SK-N-SH (cell line): ENCODE measurements at regions not wholly inside any gene's neighbourhood (a gene's known extent, or its start where the extent isn't known, plus 50 kb on each side); places are given as distances from the start of the nearest gene placed in this dataset.

Source experiments
- CTCF ChIA-PET: fragments of 300-600, 350-600 bp; formaldehyde crosslinking; extraction: SDS; loops from one replicate; lab custom pipeline; 2021; lab: Yijun Ruan, JAX
- POLR2A ChIA-PET: fragments of 350-600 bp; sonication (Branson Sonifier 250); formaldehyde crosslinking; extraction: SDS; loops from one replicate; lab custom pipeline; 2020; ENCODE audit warnings: antibody characterized with exemption, inconsistent platforms; lab: Yijun Ruan, JAX
- DNase-seq: peaks from one replicate; pipeline ENCODE4 v3.0.0; 2012
- H2AFZ ChIP-seq: fragments of 200-600 bp; sonication (generic); 2 replicates; pipeline ENCODE4 v1.8.1; 2016; ENCODE audit warnings: antibody characterized with exemption, mild to moderate bottlenecking, low read depth
- H3F3A ChIP-seq: fragments of 200-600 bp; sonication (generic); replicated peaks from 2 replicates; pipeline ENCODE3; 2016; ENCODE audit warnings: antibody characterized with exemption, mild to moderate bottlenecking; ENCODE audit not compliant: insufficient read depth
- H3K27ac ChIP-seq, 2 experiments: fragments of 200-500 bp in 1 of 2; fragments of 200-600 bp in 1 of 2; sonication (Bioruptor generic) in 1 of 2; sonication (generic), shearing (Covaris generic) in 1 of 2; 2 replicates each; pipeline versions ENCODE4 v1.5.1 to v1.6.1; 2014 to 2016; ENCODE audit warnings: low read depth in 2 of 2, inconsistent platforms in 1 of 2, low read length in 1 of 2, mild to moderate bottlenecking in 1 of 2, mixed read lengths in 1 of 2
- H3K27me3 ChIP-seq: fragments of 200-600 bp; sonication (generic), shearing (Covaris generic); 2 replicates; pipeline ENCODE4 v1.6.1; 2016; ENCODE audit warnings: mixed run types; ENCODE audit not compliant: insufficient read depth
- H3K36me3 ChIP-seq, 2 experiments: fragments of 200-500 bp in 1 of 2; fragments of 200-600 bp in 1 of 2; sonication (Bioruptor generic) in 1 of 2; sonication (generic) in 1 of 2; replicated peaks in 1 of 2; 2 replicates each; pipeline versions ENCODE3 to v1.5.1; 2014 to 2016; ENCODE audit warnings: low read length in 1 of 2, mild to moderate bottlenecking in 1 of 2; ENCODE audit not compliant: insufficient read depth in 2 of 2, control insufficient read depth in 1 of 2
- H3K4me1 ChIP-seq, 2 experiments: fragments of 200-500 bp in 1 of 2; fragments of 200-600 bp in 1 of 2; sonication (Bioruptor generic) in 1 of 2; sonication (generic), shearing (Covaris generic) in 1 of 2; 2 replicates each; pipeline versions ENCODE4 v1.5.1 to v1.6.1; 2014 to 2016; ENCODE audit warnings: low read depth in 1 of 2, low read length in 1 of 2, mixed run types in 1 of 2; ENCODE audit not compliant: insufficient read depth in 2 of 2, control insufficient read depth in 1 of 2
- H3K4me2 ChIP-seq: fragments of 200-600 bp; sonication (generic), shearing (Covaris generic); 2 replicates; pipeline ENCODE4 v1.6.1; 2017; ENCODE audit warnings: mixed run types
- H3K4me3 ChIP-seq, 2 experiments: fragments of 200-500 bp in 1 of 2; fragments of 200-600 bp in 1 of 2; sonication (Bioruptor generic) in 1 of 2; sonication (generic), shearing (Covaris generic) in 1 of 2; 2 replicates each; pipeline versions ENCODE4 v1.5.1 to v1.8.1; 2014 to 2016; ENCODE audit warnings: low read depth in 2 of 2, inconsistent platforms in 1 of 2, low read length in 1 of 2, mild to moderate bottlenecking in 1 of 2, mixed read lengths in 1 of 2, moderate library complexity in 1 of 2
- H3K79me2 ChIP-seq: fragments of 200-600 bp; sonication (generic); 2 replicates; pipeline ENCODE4 v1.8.1; 2017; ENCODE audit warnings: mild to moderate bottlenecking; ENCODE audit not compliant: insufficient read depth
- H3K9ac ChIP-seq: fragments of 200-600 bp; sonication (generic); 2 replicates; pipeline ENCODE4 v1.6.1; 2017; ENCODE audit warnings: mixed run types
- H3K9me2 ChIP-seq: fragments of 200-600 bp; sonication (generic); 2 replicates; pipeline ENCODE4 v1.6.1; 2017; ENCODE audit warnings: mixed run types
- H3K9me3 ChIP-seq: fragments of 200-600 bp; sonication (generic); 2 replicates; pipeline ENCODE4 v1.6.1; 2017; ENCODE audit warnings: mixed run types, mild to moderate bottlenecking, moderate library complexity
- H4K20me1 ChIP-seq: fragments of 200-600 bp; sonication (generic); 2 replicates; pipeline ENCODE4 v1.6.1; 2017; ENCODE audit warnings: mild to moderate bottlenecking, mixed run types; ENCODE audit not compliant: insufficient read depth
- CHD2 ChIP-seq: fragments of 150-350 bp; IDR thresholded peaks from 2 replicates; pipeline ENCODE4 v1.6.1; 2018; ENCODE audit warnings: low read length; ENCODE audit not compliant: partially characterized antibody
- EP300 ChIP-seq, 2 experiments: IDR thresholded peaks; 2 replicates each; pipeline versions ENCODE4 v1.4.0 to v1.6.1; 2012; ENCODE audit warnings: borderline replicate concordance in 1 of 2, low read depth in 1 of 2, low read length in 1 of 2
- GABPA ChIP-seq: IDR thresholded peaks from 2 replicates; pipeline ENCODE4 v1.4.0; 2012; ENCODE audit warnings: low read depth, mild to moderate bottlenecking
- JUND ChIP-seq: IDR thresholded peaks from 2 replicates; pipeline ENCODE4 v1.4.0; 2012
- NFIC ChIP-seq: IDR thresholded peaks from 2 replicates; pipeline ENCODE4 v1.4.0; 2012; ENCODE audit warnings: borderline replicate concordance
- POLR2AphosphoS5 ChIP-seq: IDR thresholded peaks from 2 replicates; pipeline ENCODE4 v1.6.1; 2012; ENCODE audit warnings: low read depth, low read length
- RAD21 ChIP-seq: IDR thresholded peaks from 2 replicates; pipeline ENCODE4 v1.6.1; 2012; ENCODE audit warnings: mild to moderate bottlenecking, low read length
- RCOR1 ChIP-seq: fragments of 150-350 bp; IDR thresholded peaks from 2 replicates; pipeline ENCODE4 v1.6.1; 2017; ENCODE audit warnings: antibody characterized with exemption, low read length
- RFX5 ChIP-seq: IDR thresholded peaks from 2 replicates; pipeline ENCODE4 v1.6.1; 2012; ENCODE audit warnings: mild to moderate bottlenecking, improper control_type of control experiment, low read length
- SIN3A ChIP-seq: IDR thresholded peaks from 2 replicates; pipeline ENCODE4 v1.6.1; 2012; ENCODE audit warnings: low read depth, mild to moderate bottlenecking, low read length, moderate library complexity, borderline replicate concordance
- TCF12 ChIP-seq: IDR thresholded peaks from 2 replicates; pipeline ENCODE4 v1.4.0; 2012
- WGBS: methylation state at CpG from one replicate; pipeline ENCODE4 v1.1.6; 2017; ENCODE audit warnings: low lambda C conversion rate; 5-methylcytosine and 5-hydroxymethylcytosine counted together
- TF ChIP-seq, protein P1 (sequence below): fragments of 150-350 bp; IDR thresholded peaks from 2 replicates; pipeline ENCODE4 v1.6.1; 2017; ENCODE audit warnings: antibody characterized with exemption, low read length, low read depth, borderline replicate concordance
- TF ChIP-seq, protein P2 (sequence below): IDR thresholded peaks from 2 replicates; pipeline ENCODE4 v1.4.0; 2012; ENCODE audit warnings: low read depth, borderline replicate concordance

GRCh38 chr2:19232312-19232711 lies 126.1 kb downstream of the OSR1 start:
- no peak overlapping the region for H3K9ac ChIP-seq
- no peaks in the 10 kb centered on the region for H3K27me3 ChIP-seq
- no peaks in the 10 kb centered on the region for H4K20me1 ChIP-seq
- DNase-seq: no peak
- no peaks in the 10 kb centered on the region for H3F3A ChIP-seq
- no peaks in the 10 kb centered on the region for H3K79me2 ChIP-seq
- H3K4me2 ChIP-seq: no peak overlapping the region
- CTCF ChIA-PET: interaction anchor here (1.7 kb wide), 1 partner anchor 9 kb away, joined by 4 read pairs; no protein-coding TSS in a partner anchor
- H3K27ac ChIP-seq: no peak overlapping the region
- H3K9me2 ChIP-seq: no peaks in the 10 kb centered on the region
- TF ChIP-seq NFIC (no peak), RFX5 (no peak), EP300 (IDR thresholded peaks at IDR 0.05; ENCODE audit: borderline replicate concordance in 1 of 2, low read depth in 1 of 2, low read length in 1 of 2) (no peak), TCF12 (no peak), CHD2 (no peak), RAD21 (no peak), POLR2AphosphoS5 (no peak), SIN3A (no peak)
- TF ChIP-seq, protein P1, sequence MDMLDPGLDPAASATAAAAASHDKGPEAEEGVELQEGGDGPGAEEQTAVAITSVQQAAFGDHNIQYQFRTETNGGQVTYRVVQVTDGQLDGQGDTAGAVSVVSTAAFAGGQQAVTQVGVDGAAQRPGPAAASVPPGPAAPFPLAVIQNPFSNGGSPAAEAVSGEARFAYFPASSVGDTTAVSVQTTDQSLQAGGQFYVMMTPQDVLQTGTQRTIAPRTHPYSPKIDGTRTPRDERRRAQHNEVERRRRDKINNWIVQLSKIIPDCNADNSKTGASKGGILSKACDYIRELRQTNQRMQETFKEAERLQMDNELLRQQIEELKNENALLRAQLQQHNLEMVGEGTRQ: no peak
- TF ChIP-seq, protein P2, sequence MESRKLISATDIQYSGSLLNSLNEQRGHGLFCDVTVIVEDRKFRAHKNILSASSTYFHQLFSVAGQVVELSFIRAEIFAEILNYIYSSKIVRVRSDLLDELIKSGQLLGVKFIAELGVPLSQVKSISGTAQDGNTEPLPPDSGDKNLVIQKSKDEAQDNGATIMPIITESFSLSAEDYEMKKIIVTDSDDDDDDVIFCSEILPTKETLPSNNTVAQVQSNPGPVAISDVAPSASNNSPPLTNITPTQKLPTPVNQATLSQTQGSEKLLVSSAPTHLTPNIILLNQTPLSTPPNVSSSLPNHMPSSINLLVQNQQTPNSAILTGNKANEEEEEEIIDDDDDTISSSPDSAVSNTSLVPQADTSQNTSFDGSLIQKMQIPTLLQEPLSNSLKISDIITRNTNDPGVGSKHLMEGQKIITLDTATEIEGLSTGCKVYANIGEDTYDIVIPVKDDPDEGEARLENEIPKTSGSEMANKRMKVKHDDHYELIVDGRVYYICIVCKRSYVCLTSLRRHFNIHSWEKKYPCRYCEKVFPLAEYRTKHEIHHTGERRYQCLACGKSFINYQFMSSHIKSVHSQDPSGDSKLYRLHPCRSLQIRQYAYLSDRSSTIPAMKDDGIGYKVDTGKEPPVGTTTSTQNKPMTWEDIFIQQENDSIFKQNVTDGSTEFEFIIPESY: no peak
- TF ChIP-seq, all 33 proteins: peak for 0
- POLR2A ChIA-PET: no interaction called here
- no peak overlapping the region for H2AFZ ChIP-seq
- no peaks in the 10 kb centered on the region for H3K9me3 ChIP-seq
- 79% methylated on average over 1 of the region's 1 CpG for WGBS
- H3K4me3 ChIP-seq: no peak overlapping the region
- peaks cover 0 to 5% of the 10 kb centered on the region in 2 experiments; a peak in 1 of 4 replicates for H3K4me1 ChIP-seq
- H3K36me3 ChIP-seq: no peaks in the 10 kb centered on the region

DNA sequence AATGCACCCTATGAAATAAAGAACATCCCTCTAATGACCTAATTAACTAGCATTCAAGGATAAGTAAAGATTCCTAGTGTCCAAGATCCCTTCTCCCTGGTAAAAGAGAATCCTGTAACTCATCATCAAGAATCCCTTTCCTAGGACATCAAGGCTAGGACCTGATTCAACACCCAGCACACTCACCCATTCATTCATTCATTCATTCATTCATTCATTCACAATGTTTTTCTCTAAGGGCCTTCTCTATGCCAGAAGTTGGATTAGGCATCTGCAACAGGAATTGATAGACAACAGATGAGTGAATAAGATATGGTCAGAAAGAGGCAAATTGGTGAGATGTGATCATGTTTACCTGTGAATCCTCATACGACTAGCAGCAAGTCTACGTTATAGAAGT lies 126.8 kb downstream of the OSR1 start:
- no peaks in the 10 kb centered on the region for H3K9me3 ChIP-seq
- H3K9ac ChIP-seq: no peak overlapping the region
- H3K79me2 ChIP-seq: no peaks in the 10 kb centered on the region
- no peak overlapping the region for H3K27ac ChIP-seq
- ChIA-PET CTCF (no interaction called here), POLR2A (no interaction called here)
- H3K27me3 ChIP-seq: no peaks in the 10 kb centered on the region
- H3K4me1 ChIP-seq: peaks cover 0 to 5% of the 10 kb centered on the region in 2 experiments; a peak in 1 of 4 replicates
- DNase-seq: no peak
- no peak overlapping the region for H2AFZ ChIP-seq
- no peak overlapping the region for H3K4me3 ChIP-seq
- H3F3A ChIP-seq: no peaks in the 10 kb centered on the region
- H3K36me3 ChIP-seq: no peaks in the 10 kb centered on the region
- no peak overlapping the region for H3K4me2 ChIP-seq
- H3K9me2 ChIP-seq: no peaks in the 10 kb centered on the region
- TF ChIP-seq RAD21 (no peak), JUND (no peak), RFX5 (no peak), EP300 (IDR thresholded peaks at IDR 0.05; ENCODE audit: borderline replicate concordance in 1 of 2, low read depth in 1 of 2, low read length in 1 of 2) (no peak), CHD2 (no peak), GABPA (no peak), RCOR1 (no peak), NFIC (no peak)
- TF ChIP-seq, protein P2: no peak
- TF ChIP-seq, protein P1: no peak
- TF ChIP-seq, all 33 proteins: peak for 0
- 95% methylated on average over 2 of the region's 2 CpGs for WGBS
- no peaks in the 10 kb centered on the region for H4K20me1 ChIP-seq
